Heart left ventricle (tissue), 16 donors: ENCODE measurements at regions not wholly inside any gene's neighbourhood (a gene's known extent, or its start where the extent isn't known, plus 50 kb on each side); places are given as distances from the start of the nearest gene placed in this dataset.
"Not testable (repeated sequence)": the region's sequence is repeated elsewhere in the genome, so short reads cannot be mapped to it uniquely, and the experiment has no call there.

Source experiments
- ATAC-seq, 4 donors: fragments of 200-7000 bp; cut with Tn5 transposase; one replicate each; pipeline ENCODE4 v1.9.1; 2020 to 2022; ENCODE audit warnings: moderate library complexity in 4 of 4, mild to moderate bottlenecking in 3 of 4, moderate number of reproducible peaks in 1 of 4
- DNase-seq, 5 donors: peaks; one replicate each; pipeline ENCODE4 v3.0.0-alpha.2; 2020
- H3K27ac ChIP-seq, 12 donors: fragments of 200-600 bp; sonication (generic) in 4 of 12; one replicate each; pipeline versions ENCODE4 v1.5.0 to v1.8.0; 2016 to 2022; ENCODE audit warnings: mild to moderate bottlenecking in 2 of 12
- H3K27me3 ChIP-seq, 9 donors: fragments of 200-600 bp; sonication (generic) in 2 of 9; one replicate each; pipeline versions ENCODE4 v1.5.1 to v1.8.0; 2016 to 2022; ENCODE audit warnings: mild to moderate bottlenecking in 3 of 9
- H3K36me3 ChIP-seq, 9 donors: fragments of 200-600 bp; sonication (generic) in 2 of 9; one replicate each; pipeline versions ENCODE4 v1.5.0 to v1.8.0; 2018 to 2022; ENCODE audit warnings: mild to moderate bottlenecking in 2 of 9
- H3K4me1 ChIP-seq, 12 donors: fragments of 200-600 bp; sonication (generic) in 4 of 12; one replicate each; pipeline versions ENCODE4 v1.5.0 to v1.8.0; 2016 to 2022; ENCODE audit warnings: mild to moderate bottlenecking in 3 of 12
- H3K4me3 ChIP-seq, 12 donors: fragments of 200-600 bp; sonication (generic) in 4 of 12; one replicate each; pipeline versions ENCODE4 v1.5.0 to v1.8.0; 2017 to 2022; ENCODE audit warnings: mild to moderate bottlenecking in 9 of 12, moderate library complexity in 4 of 12
- H3K9me3 ChIP-seq, 12 donors: fragments of 200-600 bp; sonication (generic) in 4 of 12; one replicate each; pipeline versions ENCODE4 v1.5.0 to v1.8.0; 2016 to 2022; ENCODE audit warnings: mild to moderate bottlenecking in 1 of 12
- POLR2A ChIP-seq, 2 donors: fragments of 450-650 bp; IDR thresholded peaks; one replicate each; pipeline ENCODE4 v1.6.1; 2017; ENCODE audit warnings: antibody characterized with exemption in 2 of 2, mild to moderate bottlenecking in 2 of 2, moderate library complexity in 2 of 2
- WGBS, 4 donors: extraction: QIAGEN DNeasy Blood & Tissue Kit in 2 of 4; methylation state at CpG; one replicate each; pipeline versions ENCODE4 v1.1.5 to v1.1.7; 2013 to 2018; 5-methylcytosine and 5-hydroxymethylcytosine counted together
- intact Hi-C, 10 donors: fragments of 100-400 bp; cut with DNase I; formaldehyde crosslinking; loops; one replicate each; pipeline versions ENCODE4 v1.11.1 to v1.14.2; 2022
- TF ChIP-seq, protein P1 (sequence below), 12 donors: fragments of 200-600 bp; sonication (generic) in 4 of 12; IDR thresholded peaks; one replicate each; pipeline versions ENCODE4 v1.5.0 to v1.8.0; 2018 to 2022; ENCODE audit warnings: antibody characterized with exemption in 12 of 12, mild to moderate bottlenecking in 5 of 12
- donor health status: ischemic (EF 13 %, LVEDD 7.1; RV severe dilation, severe dysfunction).
- donor health status: healthy with polysubstance abuse.
- donor health status: DM: no; HTN: yes; CAD: no.
- donor health status: DM: no; HTN: no; CAD: no.
- donor health status: ischemic (EF 25% LVEDD 6.9; RV normal size, moderate dysfunction).
- donor health status: ischemic (EF 25% LVEDD 5.7; RV mildly dilated, moderate dysfunction).
- donor health status: healthy.
- donor health status: DM: yes; HTN: yes; CAD: no.
- donor health status: ischemic (EF 35%, LVEDD 5.7; RV mildly dilated, moderate dysfunction).
- donor health status: nonischemic (EF 11% LVEDD 7.7; RV severe dilation, severe dysfunction).
- donor health status: DM: yes; HTN: yes; CAD: no.
- donor health status: PGD.
- donor health status: ischemic (EF 29% LVEDD 5.4; RV normal size, mild dysfunction).
- donor health status: nonischemic (EF 23%, LVEDD 6.1; RV moderate dilation, normal function).

DNA sequence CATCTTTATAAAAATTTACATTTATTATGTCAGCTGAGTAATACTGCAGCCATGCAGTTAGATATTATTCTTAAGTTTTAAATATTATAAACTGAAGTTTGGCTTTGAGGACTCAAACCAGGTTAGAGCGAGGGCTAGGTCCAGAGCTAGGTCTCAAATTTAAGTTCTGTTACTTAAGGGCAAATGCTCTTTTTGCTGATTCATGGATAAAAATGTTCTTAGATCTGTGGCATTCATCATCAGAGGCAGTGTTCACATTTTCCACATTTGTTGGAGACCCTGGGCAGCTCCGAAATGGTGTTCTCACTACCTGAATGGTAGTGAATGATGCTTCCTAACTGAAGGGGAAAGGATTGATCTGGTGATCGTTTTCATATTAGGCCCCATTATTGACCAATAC is 121.4 kb upstream of the MB21D2 start:
- no peak for TF ChIP-seq POLR2A (IDR thresholded peaks at IDR 0.05)
- TF ChIP-seq, protein P1, sequence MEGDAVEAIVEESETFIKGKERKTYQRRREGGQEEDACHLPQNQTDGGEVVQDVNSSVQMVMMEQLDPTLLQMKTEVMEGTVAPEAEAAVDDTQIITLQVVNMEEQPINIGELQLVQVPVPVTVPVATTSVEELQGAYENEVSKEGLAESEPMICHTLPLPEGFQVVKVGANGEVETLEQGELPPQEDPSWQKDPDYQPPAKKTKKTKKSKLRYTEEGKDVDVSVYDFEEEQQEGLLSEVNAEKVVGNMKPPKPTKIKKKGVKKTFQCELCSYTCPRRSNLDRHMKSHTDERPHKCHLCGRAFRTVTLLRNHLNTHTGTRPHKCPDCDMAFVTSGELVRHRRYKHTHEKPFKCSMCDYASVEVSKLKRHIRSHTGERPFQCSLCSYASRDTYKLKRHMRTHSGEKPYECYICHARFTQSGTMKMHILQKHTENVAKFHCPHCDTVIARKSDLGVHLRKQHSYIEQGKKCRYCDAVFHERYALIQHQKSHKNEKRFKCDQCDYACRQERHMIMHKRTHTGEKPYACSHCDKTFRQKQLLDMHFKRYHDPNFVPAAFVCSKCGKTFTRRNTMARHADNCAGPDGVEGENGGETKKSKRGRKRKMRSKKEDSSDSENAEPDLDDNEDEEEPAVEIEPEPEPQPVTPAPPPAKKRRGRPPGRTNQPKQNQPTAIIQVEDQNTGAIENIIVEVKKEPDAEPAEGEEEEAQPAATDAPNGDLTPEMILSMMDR (IDR thresholded peaks at IDR 0.05), result no peak
- H3K36me3 ChIP-seq, result no peaks in the 10 kb centered on the region
- WGBS, 4 donors, result 89 to 96% (median 93%) methylated on average over 3 of the region's 3 CpGs
- no peaks in the 10 kb centered on the region for H3K27me3 ChIP-seq
- no peaks in the 10 kb centered on the region for H3K9me3 ChIP-seq
- intact Hi-C loops, result loop anchor here in 2 of 10 donors (2.0 to 10.0 kb wide), 2 partner anchors 114 to 222 kb away; no protein-coding TSS in a partner anchor
- DNase-seq, result no peak
- ATAC-seq, result no peak
- no peak overlapping the region for H3K27ac ChIP-seq
- no peak overlapping the region for H3K4me3 ChIP-seq
- H3K4me1 ChIP-seq, result no peaks in the 10 kb centered on the region

DNA sequence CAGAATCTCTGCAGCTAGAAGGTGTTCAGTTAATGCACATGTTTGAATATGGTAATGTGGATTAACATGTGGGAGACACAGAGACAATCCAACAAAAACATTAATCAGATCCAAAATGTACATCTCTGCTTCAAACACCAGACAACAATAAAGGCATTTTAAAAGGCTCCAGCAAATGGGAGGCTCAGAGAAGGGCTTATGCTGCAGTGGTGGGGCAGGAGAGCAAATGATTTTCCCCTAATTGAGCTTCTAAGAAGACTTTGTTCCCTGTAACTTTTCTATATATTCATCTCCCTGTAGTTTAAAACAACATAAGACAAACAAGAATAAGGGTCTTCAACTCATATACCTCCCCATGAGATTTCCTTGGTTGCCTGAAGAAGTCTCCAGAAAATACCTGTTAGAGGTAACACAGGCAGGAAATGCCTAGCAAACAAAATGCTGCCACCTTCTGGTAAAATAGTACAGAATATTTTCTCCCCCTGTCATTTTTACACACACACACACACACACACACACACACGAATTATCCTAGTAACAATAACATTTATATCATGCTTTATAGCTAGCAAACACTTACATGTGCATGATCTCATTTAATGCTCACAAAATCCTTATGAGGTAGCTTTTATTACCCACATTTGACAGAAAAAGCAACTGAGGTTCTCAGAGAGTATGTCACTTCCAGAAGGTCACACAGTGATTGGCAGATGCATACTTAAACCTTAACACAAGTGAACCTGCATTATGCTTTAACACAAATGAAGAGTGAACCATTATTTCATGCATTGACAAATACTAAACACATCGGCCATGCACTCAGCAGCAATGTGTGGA is 123.4 kb upstream of the MB21D2 start:
- intact Hi-C loops, result loop anchor here (1.0 to 10.0 kb wide), 12 partner anchors 124 to 534 kb away; partner anchors contain the start of gene MB21D2 (in 7 of the 10)
- ATAC-seq (peak in 1 of 4 donors; percentile 46), DNase-seq (no peak)
- TF ChIP-seq POLR2A (IDR thresholded peaks at IDR 0.05), result no peak
- TF ChIP-seq, protein P1 (IDR thresholded peaks at IDR 0.05), result peak; percentile 31 to 71 (median 57)
- Histone ChIP-seq H3K4me1 (no peaks in the 10 kb centered on the region), H3K27ac (no peak overlapping the region), H3K9me3 (no peaks in the 10 kb centered on the region), H3K36me3 (no peaks in the 10 kb centered on the region), H3K4me3 (no peak overlapping the region), H3K27me3 (no peaks in the 10 kb centered on the region)
- WGBS, 4 donors, result 37 to 49% (median 43%) methylated on average over 2 of the region's 2 CpGs

DNA sequence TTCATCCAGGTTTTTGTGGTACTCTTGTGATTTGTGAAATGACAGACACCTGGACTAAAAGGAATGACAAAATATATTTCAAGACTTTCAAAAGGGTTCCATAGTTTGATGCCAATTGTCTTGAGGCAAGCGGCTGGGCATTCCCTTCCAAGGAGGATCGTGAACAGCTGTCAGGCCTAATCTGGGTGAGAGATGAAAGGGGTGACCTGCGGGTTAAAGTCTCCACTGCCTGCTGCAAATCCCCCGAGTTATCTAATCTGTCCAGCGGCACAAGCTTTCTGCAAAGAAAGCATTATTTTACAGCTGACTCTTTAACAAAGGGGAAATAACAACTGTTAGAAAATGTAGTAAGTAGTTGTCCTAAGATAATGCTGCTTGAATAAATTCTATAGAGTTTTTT is 128.7 kb upstream of the MB21D2 start:
- DNase-seq, result no peak
- Histone ChIP-seq H3K27me3 (no peaks in the 10 kb centered on the region), H3K4me1 (no peaks in the 10 kb centered on the region), H3K27ac (no peak overlapping the region), H3K4me3 (no peak overlapping the region), H3K9me3 (no peaks in the 10 kb centered on the region), H3K36me3 (no peaks in the 10 kb centered on the region)
- TF ChIP-seq POLR2A (IDR thresholded peaks at IDR 0.05), result no peak
- TF ChIP-seq, protein P1 (IDR thresholded peaks at IDR 0.05), result no peak
- no peak for ATAC-seq
- intact Hi-C loops, result loop anchor here in 5 of 10 donors (10.0 kb wide), 3 partner anchors 132 to 528 kb away; partner anchors contain the start of gene MB21D2 (in 3 of the 5)
- 57 to 71% (median 64%) methylated on average over 5 of the region's 5 CpGs for WGBS, 4 donors

DNA sequence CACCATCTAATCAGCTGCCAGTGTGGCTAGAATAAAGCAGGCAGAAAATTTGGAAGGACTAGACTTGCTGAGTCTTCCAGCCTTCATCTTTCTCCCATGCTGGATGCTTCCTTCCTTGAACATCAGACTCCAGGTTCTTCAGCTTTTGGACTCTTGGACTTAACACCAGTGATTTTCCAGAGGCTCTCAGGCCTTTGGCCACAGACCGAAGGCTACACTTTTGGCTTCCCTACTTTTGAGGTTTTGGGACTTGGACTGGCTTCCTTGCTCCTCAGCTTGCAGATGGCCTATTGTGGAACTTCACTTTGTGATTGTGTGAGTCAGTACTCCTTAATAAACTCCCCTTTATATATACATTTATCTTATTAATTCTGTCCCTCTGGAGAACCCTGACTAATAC is 129.8 kb upstream of the MB21D2 start:
- H3K4me3 ChIP-seq, H3K27ac ChIP-seq, DNase-seq, H3K4me1 ChIP-seq, H3K27me3 ChIP-seq, H3K9me3 ChIP-seq, ATAC-seq, H3K36me3 ChIP-seq: not testable (repeated sequence)
- intact Hi-C loops, result loop anchor here in 5 of 10 donors (10.0 kb wide), 3 partner anchors 133 to 527 kb away; partner anchors contain the start of gene MB21D2 (in 3 of the 5)
- WGBS, 4 donors, result 0 to 86% (median 78%) methylated on average over 1 of the region's 1 CpG
